IMR-90 (cell line): ENCODE measurements at regions not wholly inside any gene's neighbourhood (a gene's known extent, or its start where the extent isn't known, plus 50 kb on each side); places are given as distances from the start of the nearest gene placed in this dataset.
"Not testable (repeated sequence)": the region's sequence is repeated elsewhere in the genome, so short reads cannot be mapped to it uniquely, and the experiment has no call there.

Experiments
- MXI1 ChIP-seq: IDR thresholded peaks from 2 replicates; pipeline ENCODE4 v1.6.1; 2012; ENCODE audit warnings: low read depth, mild to moderate bottlenecking, low read length, moderate library complexity, borderline replicate concordance
- POLR2A ChIP-seq: IDR thresholded peaks from 2 replicates; pipeline ENCODE4 v1.6.1; 2012; ENCODE audit warnings: mild to moderate bottlenecking, low read depth, low read length
- RCOR1 ChIP-seq: IDR thresholded peaks from 2 replicates; pipeline ENCODE4 v1.6.1; 2012; ENCODE audit warnings: mild to moderate bottlenecking, low read length, improper control_type of control experiment; ENCODE audit not compliant: insufficient replicate concordance
- SMC3 ChIP-seq: fragments of 150-350 bp; IDR thresholded peaks from 2 replicates; pipeline ENCODE4 v1.6.1; 2016; ENCODE audit warnings: low read depth, mild to moderate bottlenecking, antibody characterized with exemption, low read length, moderate library complexity
- TF ChIP-seq, protein P1 (sequence below): conservative IDR thresholded peaks from 2 replicates; pipeline ENCODE4 v1.5.1; 2012; ENCODE audit warnings: mild to moderate bottlenecking, low read depth, low read length, improper control_type of control experiment
- TF ChIP-seq, protein P2 (sequence below): fragments of 150-350 bp; IDR thresholded peaks from 2 replicates; pipeline ENCODE4 v1.6.1; 2016; ENCODE audit warnings: low read depth, mild to moderate bottlenecking, low read length, moderate library complexity, borderline replicate concordance

DNA sequence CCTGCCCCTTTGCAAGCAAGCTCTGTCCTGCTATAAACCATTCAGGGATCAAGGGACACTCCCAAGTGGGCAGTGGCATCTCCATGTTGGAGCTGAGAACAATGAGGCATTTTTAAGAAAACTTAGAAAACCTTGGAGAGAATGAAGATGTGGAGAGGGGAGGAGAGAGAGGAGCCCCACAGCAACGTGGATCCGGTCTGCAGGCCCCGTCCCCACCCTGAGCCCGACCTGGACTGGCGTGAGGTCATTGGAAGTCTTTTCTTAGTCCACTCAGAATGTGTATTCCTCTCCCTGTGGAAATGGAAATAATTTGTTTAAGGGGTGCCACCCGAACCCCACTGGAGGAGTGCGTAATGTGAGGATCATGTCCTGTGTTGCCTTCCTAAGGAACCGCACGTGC, 328.0 kb upstream of the COX7C start:
- TF ChIP-seq, protein P1, sequence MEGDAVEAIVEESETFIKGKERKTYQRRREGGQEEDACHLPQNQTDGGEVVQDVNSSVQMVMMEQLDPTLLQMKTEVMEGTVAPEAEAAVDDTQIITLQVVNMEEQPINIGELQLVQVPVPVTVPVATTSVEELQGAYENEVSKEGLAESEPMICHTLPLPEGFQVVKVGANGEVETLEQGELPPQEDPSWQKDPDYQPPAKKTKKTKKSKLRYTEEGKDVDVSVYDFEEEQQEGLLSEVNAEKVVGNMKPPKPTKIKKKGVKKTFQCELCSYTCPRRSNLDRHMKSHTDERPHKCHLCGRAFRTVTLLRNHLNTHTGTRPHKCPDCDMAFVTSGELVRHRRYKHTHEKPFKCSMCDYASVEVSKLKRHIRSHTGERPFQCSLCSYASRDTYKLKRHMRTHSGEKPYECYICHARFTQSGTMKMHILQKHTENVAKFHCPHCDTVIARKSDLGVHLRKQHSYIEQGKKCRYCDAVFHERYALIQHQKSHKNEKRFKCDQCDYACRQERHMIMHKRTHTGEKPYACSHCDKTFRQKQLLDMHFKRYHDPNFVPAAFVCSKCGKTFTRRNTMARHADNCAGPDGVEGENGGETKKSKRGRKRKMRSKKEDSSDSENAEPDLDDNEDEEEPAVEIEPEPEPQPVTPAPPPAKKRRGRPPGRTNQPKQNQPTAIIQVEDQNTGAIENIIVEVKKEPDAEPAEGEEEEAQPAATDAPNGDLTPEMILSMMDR, result not testable (repeated sequence)
- TF ChIP-seq RCOR1, MXI1, POLR2A, SMC3: not testable (repeated sequence)
- TF ChIP-seq, protein P2, sequence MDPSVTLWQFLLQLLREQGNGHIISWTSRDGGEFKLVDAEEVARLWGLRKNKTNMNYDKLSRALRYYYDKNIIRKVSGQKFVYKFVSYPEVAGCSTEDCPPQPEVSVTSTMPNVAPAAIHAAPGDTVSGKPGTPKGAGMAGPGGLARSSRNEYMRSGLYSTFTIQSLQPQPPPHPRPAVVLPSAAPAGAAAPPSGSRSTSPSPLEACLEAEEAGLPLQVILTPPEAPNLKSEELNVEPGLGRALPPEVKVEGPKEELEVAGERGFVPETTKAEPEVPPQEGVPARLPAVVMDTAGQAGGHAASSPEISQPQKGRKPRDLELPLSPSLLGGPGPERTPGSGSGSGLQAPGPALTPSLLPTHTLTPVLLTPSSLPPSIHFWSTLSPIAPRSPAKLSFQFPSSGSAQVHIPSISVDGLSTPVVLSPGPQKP, result not testable (repeated sequence)
